Epithelial cell of esophagus (primary cell): ENCODE measurements at regions not wholly inside any gene's neighbourhood (a gene's known extent, or its start where the extent isn't known, plus 50 kb on each side); places are given as distances from the start of the nearest gene placed in this dataset.
"Not testable (repeated sequence)": the region's sequence is repeated elsewhere in the genome, so short reads cannot be mapped to it uniquely, and the experiment has no call there.

Experiments used
- DNase-seq: peaks from one replicate; pipeline ENCODE4 v3.0.0; 2010; ENCODE audit warnings: low read depth
- H3K4me3 ChIP-seq: 2 replicates; pipeline ENCODE4 v1.5.1; 2011; ENCODE audit warnings: mild to moderate bottlenecking, low read length, control low read depth
- TF ChIP-seq, protein P1 (sequence below): IDR thresholded peaks from 2 replicates; pipeline ENCODE4 v1.5.1; 2011; ENCODE audit warnings: low read depth, mild to moderate bottlenecking, low read length, control low read depth, inconsistent platforms; ENCODE audit not compliant: insufficient read depth; ENCODE audit errors: missing control alignments

GRCh38 chr20:56911946-56912345 is 282.8 kb downstream of the TFAP2C start:
- DNase-seq: no peak
- H3K4me3 ChIP-seq: no peak overlapping the region
- TF ChIP-seq, protein P1, sequence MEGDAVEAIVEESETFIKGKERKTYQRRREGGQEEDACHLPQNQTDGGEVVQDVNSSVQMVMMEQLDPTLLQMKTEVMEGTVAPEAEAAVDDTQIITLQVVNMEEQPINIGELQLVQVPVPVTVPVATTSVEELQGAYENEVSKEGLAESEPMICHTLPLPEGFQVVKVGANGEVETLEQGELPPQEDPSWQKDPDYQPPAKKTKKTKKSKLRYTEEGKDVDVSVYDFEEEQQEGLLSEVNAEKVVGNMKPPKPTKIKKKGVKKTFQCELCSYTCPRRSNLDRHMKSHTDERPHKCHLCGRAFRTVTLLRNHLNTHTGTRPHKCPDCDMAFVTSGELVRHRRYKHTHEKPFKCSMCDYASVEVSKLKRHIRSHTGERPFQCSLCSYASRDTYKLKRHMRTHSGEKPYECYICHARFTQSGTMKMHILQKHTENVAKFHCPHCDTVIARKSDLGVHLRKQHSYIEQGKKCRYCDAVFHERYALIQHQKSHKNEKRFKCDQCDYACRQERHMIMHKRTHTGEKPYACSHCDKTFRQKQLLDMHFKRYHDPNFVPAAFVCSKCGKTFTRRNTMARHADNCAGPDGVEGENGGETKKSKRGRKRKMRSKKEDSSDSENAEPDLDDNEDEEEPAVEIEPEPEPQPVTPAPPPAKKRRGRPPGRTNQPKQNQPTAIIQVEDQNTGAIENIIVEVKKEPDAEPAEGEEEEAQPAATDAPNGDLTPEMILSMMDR: no peak

GRCh38 chr20:56914532-56914931 is 285.4 kb downstream of the TFAP2C start:
- no peak for DNase-seq
- TF ChIP-seq, protein P1: no peak
- no peak overlapping the region for H3K4me3 ChIP-seq

- H3K4me3 ChIP-seq: no peak overlapping the region
- no peak for DNase-seq
- TF ChIP-seq, protein P1: no peak
These were observed 287.2 kb downstream of the TFAP2C start for GRCh38 chr20:56916345-56916622.

- not testable (repeated sequence) for DNase-seq, H3K4me3 ChIP-seq
These were observed 290.9 kb downstream of the TFAP2C start for GRCh38 chr20:56920041-56920440.

DNA sequence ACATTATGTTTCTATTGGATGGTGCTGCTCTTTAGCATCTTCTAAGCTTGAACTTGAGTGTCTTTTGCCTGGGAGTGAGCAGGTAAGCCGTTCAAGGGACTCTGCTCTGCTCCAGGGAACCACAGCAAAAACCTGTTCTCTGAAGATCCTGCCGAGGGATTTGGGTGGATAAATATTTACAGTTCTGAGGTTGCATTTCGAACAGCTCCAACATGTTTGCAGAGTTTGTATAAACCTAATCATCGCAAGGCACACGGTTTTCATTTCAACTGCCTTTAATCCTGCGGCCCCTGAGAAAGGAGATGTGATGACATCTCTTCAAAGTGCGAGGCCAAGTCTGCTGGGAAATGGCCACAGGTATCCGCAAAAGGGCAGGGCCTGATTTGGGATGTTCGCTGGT is 293.4 kb downstream of the TFAP2C start:
- no peak for DNase-seq
- TF ChIP-seq, protein P1: no peak
- H3K4me3 ChIP-seq: no peak overlapping the region

- TF ChIP-seq, protein P1: no peak
- no peak for DNase-seq
- no peak overlapping the region for H3K4me3 ChIP-seq
These were observed 295.4 kb downstream of the TFAP2C start for GRCh38 chr20:56924292-56925081.

GRCh38 chr20:56925082-56925830 is 296.1 kb downstream of the TFAP2C start:
- TF ChIP-seq, protein P1: no peak
- peak; percentile 4 for DNase-seq
- H3K4me3 ChIP-seq: no peak overlapping the region
